Hepatocyte (in vitro differentiated cells): ENCODE measurements at regions not wholly inside any gene's neighbourhood (a gene's known extent, or its start where the extent isn't known, plus 50 kb on each side); places are given as distances from the start of the nearest gene placed in this dataset.

ENCODE experiments used
- DNase-seq: peaks from one replicate; pipeline ENCODE4 v3.0.0-alpha.2; 2016; ENCODE audit warnings: low spot score
- H2AFZ ChIP-seq: fragments of 200-600 bp; sonication (generic); 2 replicates; pipeline ENCODE4 v1.6.0; 2016; ENCODE audit warnings: antibody characterized with exemption, mild to moderate bottlenecking
- H3K27ac ChIP-seq: fragments of 200-600 bp; sonication (generic); 2 replicates; pipeline ENCODE4 v1.5.1; 2016; ENCODE audit warnings: mild to moderate bottlenecking
- H3K27me3 ChIP-seq: fragments of 200-600 bp; sonication (generic); 2 replicates; pipeline ENCODE4 v1.6.1; 2016
- H3K36me3 ChIP-seq: fragments of 200-600 bp; sonication (generic); replicated peaks from 2 replicates; pipeline ENCODE4 v1.5.1; 2016; ENCODE audit warnings: low read depth; ENCODE audit not compliant: insufficient read depth
- H3K4me1 ChIP-seq: fragments of 200-600 bp; sonication (generic); 2 replicates; pipeline ENCODE4 v1.5.1; 2016; ENCODE audit warnings: mild to moderate bottlenecking, moderate library complexity; ENCODE audit not compliant: insufficient read depth
- H3K4me2 ChIP-seq: fragments of 200-600 bp; sonication (generic); 2 replicates; pipeline ENCODE4 v1.6.0; 2016
- H3K4me3 ChIP-seq: fragments of 200-600 bp; sonication (generic); 2 replicates; pipeline ENCODE4 v1.5.1; 2016; ENCODE audit warnings: mild to moderate bottlenecking
- H3K79me2 ChIP-seq: fragments of 200-600 bp; sonication (generic); 2 replicates; pipeline ENCODE4 v1.6.0; 2017; ENCODE audit warnings: mild to moderate bottlenecking
- H3K9me2 ChIP-seq: fragments of 200-600 bp; sonication (generic); replicated peaks from 2 replicates; pipeline ENCODE4 v1.6.0; 2017; ENCODE audit warnings: mild to moderate bottlenecking; ENCODE audit not compliant: insufficient read depth
- H3K9me3 ChIP-seq: fragments of 200-600 bp; sonication (generic); 2 replicates; pipeline ENCODE4 v1.5.1; 2016; ENCODE audit warnings: low read depth, mild to moderate bottlenecking
- H4K20me1 ChIP-seq: fragments of 200-600 bp; sonication (generic); 2 replicates; pipeline ENCODE4 v1.6.0; 2016; ENCODE audit warnings: mild to moderate bottlenecking; ENCODE audit not compliant: insufficient read depth, poor library complexity, severe bottlenecking
- CTCF ChIP-seq: fragments of 200-600 bp; sonication (generic); IDR thresholded peaks from 2 replicates; pipeline ENCODE4 v1.5.1; 2016; ENCODE audit warnings: antibody characterized with exemption, mild to moderate bottlenecking; ENCODE audit not compliant: poor library complexity
- EZH2 ChIP-seq: fragments of 200-600 bp; sonication (generic); IDR thresholded peaks from 2 replicates; pipeline ENCODE4 v1.6.1; 2016; ENCODE audit warnings: antibody characterized with exemption, mild to moderate bottlenecking, borderline replicate concordance
- EZH2phosphoT487 ChIP-seq: fragments of 200-600 bp; sonication (generic); IDR thresholded peaks from one replicate; pipeline ENCODE4 v1.6.1; 2018; ENCODE audit warnings: antibody characterized with exemption, mild to moderate bottlenecking, low read depth, moderate library complexity; ENCODE audit not compliant: unreplicated experiment, severe bottlenecking
- whole genome bisulfite sequencing: methylation state at CpG from one replicate; pipeline ENCODE4 v1.1.6; 2016; ENCODE audit warnings: low lambda C conversion rate; ENCODE audit errors: missing lambda C conversion rate; 5-methylcytosine and 5-hydroxymethylcytosine counted together

- WGBS: 89% methylated on average over 5 of the region's 5 CpGs
Measured at GRCh38 chr6:104365451-104366234, 494.1 kb downstream of the HACE1 start.

GRCh38 chr6:104357928-104358327, 501.8 kb downstream of the HACE1 start:
- 80% methylated on average over 3 of the region's 3 CpGs for WGBS
- no peaks in the 10 kb centered on the region for H3K9me3 ChIP-seq

More at GRCh38 chr6:104365451-104366234, 494.1 kb downstream of the HACE1 start:
- Histone ChIP-seq H3K27ac (no peak overlapping the region), H3K36me3 (no peaks in the 10 kb centered on the region), H3K4me2 (no peak overlapping the region), H3K4me1 (no peaks in the 10 kb centered on the region), H3K4me3 (no peak overlapping the region), H3K9me2 (no peaks in the 10 kb centered on the region), H3K79me2 (no peaks in the 10 kb centered on the region), H3K9me3 (no peaks in the 10 kb centered on the region), H3K27me3 (no peaks in the 10 kb centered on the region), H4K20me1 (no peaks in the 10 kb centered on the region), H2AFZ (no peak overlapping the region)
- TF ChIP-seq EZH2phosphoT487: no peak
- no peak for TF ChIP-seq EZH2
- no peak for TF ChIP-seq CTCF
- DNase-seq: no peak

GRCh38 chr6:104356197-104356596, 503.5 kb downstream of the HACE1 start:
- Histone ChIP-seq H3K79me2 (no peaks in the 10 kb centered on the region), H3K27ac (no peak overlapping the region), H4K20me1 (no peaks in the 10 kb centered on the region), H3K4me2 (no peak overlapping the region), H3K4me1 (no peaks in the 10 kb centered on the region), H3K4me3 (no peak overlapping the region), H3K9me2 (no peaks in the 10 kb centered on the region), H3K9me3 (no peaks in the 10 kb centered on the region), H2AFZ (no peak overlapping the region), H3K27me3 (no peaks in the 10 kb centered on the region), H3K36me3 (no peaks in the 10 kb centered on the region)
- WGBS: 89% methylated on average over 5 of the region's 5 CpGs
- TF ChIP-seq EZH2 (no peak), EZH2phosphoT487 (no peak), CTCF (no peak)
- no peak for DNase-seq

More at GRCh38 chr6:104357928-104358327, 501.8 kb downstream of the HACE1 start:
- no peaks in the 10 kb centered on the region for H3K79me2 ChIP-seq
- H3K4me1 ChIP-seq: no peaks in the 10 kb centered on the region
- H3K36me3 ChIP-seq: no peaks in the 10 kb centered on the region
- DNase-seq: no peak
- no peaks in the 10 kb centered on the region for H3K9me2 ChIP-seq
- H3K27me3 ChIP-seq: no peaks in the 10 kb centered on the region
- H3K4me3 ChIP-seq: no peak overlapping the region
- H3K27ac ChIP-seq: no peak overlapping the region
- no peak overlapping the region for H2AFZ ChIP-seq
- H3K4me2 ChIP-seq: no peak overlapping the region
- TF ChIP-seq EZH2: no peak
- no peak for TF ChIP-seq EZH2phosphoT487
- TF ChIP-seq CTCF: no peak
- H4K20me1 ChIP-seq: no peaks in the 10 kb centered on the region
